Adrenal gland (tissue), 9 donors: ENCODE measurements at regions not wholly inside any gene's neighbourhood (a gene's known extent, or its start where the extent isn't known, plus 50 kb on each side); places are given as distances from the start of the nearest gene placed in this dataset.

Source experiments
- DNase-seq, 7 donors: peaks; one replicate each; pipeline ENCODE4 v3.0.0-alpha.2; 2019 to 2020
- H3K27ac ChIP-seq, 5 donors: fragments of 200-600 bp; sonication (generic) in 4 of 5; 1 replicate in 3 of 5; 2 replicates in 2 of 5; pipeline versions ENCODE4 v1.5.1 to v1.8.0; 2016 to 2020; ENCODE audit warnings: mild to moderate bottlenecking in 1 of 5
- H3K27me3 ChIP-seq: fragments of 200-600 bp; 2 replicates; pipeline ENCODE4 v1.8.0; 2021
- H3K36me3 ChIP-seq, 2 donors: fragments of 200-600 bp; replicated peaks in 1 of 2; 1 replicate in 1 of 2; 2 replicates in 1 of 2; pipeline versions ENCODE4 v1.5.1 to v1.8.0; 2018 to 2022
- H3K4me1 ChIP-seq, 2 donors: fragments of 200-600 bp; replicated peaks in 1 of 2; 1 replicate in 1 of 2; 2 replicates in 1 of 2; pipeline versions ENCODE4 v1.5.1 to v1.8.0; 2018 to 2021
- H3K4me3 ChIP-seq, 4 donors: fragments of 200-600 bp; sonication (generic) in 3 of 4; one replicate each; pipeline ENCODE4 v1.5.1; 2016 to 2018
- H3K9me3 ChIP-seq, 3 donors: fragments of 200-600 bp; sonication (generic) in 1 of 3; replicated peaks in 1 of 3; 1 replicate in 2 of 3; 2 replicates in 1 of 3; pipeline versions ENCODE4 v1.5.1 to v1.8.0; 2016 to 2021
- POLR2A ChIP-seq, 2 donors: fragments of 450-650 bp; IDR thresholded peaks; one replicate each; pipeline ENCODE4 v1.6.1; 2017; ENCODE audit warnings: antibody characterized with exemption in 2 of 2, mild to moderate bottlenecking in 2 of 2, moderate library complexity in 1 of 2
- WGBS, 4 donors: extraction: QIAGEN DNeasy Blood & Tissue Kit in 2 of 4; methylation state at CpG; one replicate each; pipeline versions ENCODE4 v1.1.5 to v1.1.7; 2013 to 2017; 5-methylcytosine and 5-hydroxymethylcytosine counted together
- intact Hi-C, 2 donors: fragments of 100-400 bp; cut with DNase I; formaldehyde crosslinking; loops; one replicate each; pipeline versions ENCODE4 v1.14.1 to v1.15.0; 2022 to 2023
- TF ChIP-seq, protein P1 (sequence below), 6 experiments: fragments of 450-650 bp in 4 of 6; fragments of 200-600 bp in 2 of 6; sonication (generic) in 1 of 6; IDR thresholded peaks; 1 replicate in 5 of 6; 2 replicates in 1 of 6; pipeline versions ENCODE4 v1.5.1 to v1.8.0; 2016 to 2021; ENCODE audit warnings: antibody characterized with exemption in 6 of 6, mild to moderate bottlenecking in 2 of 6, moderate library complexity in 1 of 6
- donor health status: healthy with polysubstance abuse.
- donor health status: Bipolar disorder and iron deficiency.
- donor health status: DM: yes; HTN: yes; CAD: no.
- donor health status: DM: no; HTN: no; CAD: no.
- donor health status: DM: no; HTN: no; CAD: no.

- Histone ChIP-seq H3K9me3 (no peaks in the 10 kb centered on the region), H3K27me3 (no peaks in the 10 kb centered on the region), H3K36me3 (no peaks in the 10 kb centered on the region), H3K4me3 (no peak overlapping the region), H3K4me1 (no peaks in the 10 kb centered on the region), H3K27ac (no peak overlapping the region)
- no peak for DNase-seq
- intact Hi-C loops: no loop called here
- 89 to 97% (median 93%) methylated on average over 2 of the region's 2 CpGs for WGBS, 4 donors
- TF ChIP-seq, protein P1, sequence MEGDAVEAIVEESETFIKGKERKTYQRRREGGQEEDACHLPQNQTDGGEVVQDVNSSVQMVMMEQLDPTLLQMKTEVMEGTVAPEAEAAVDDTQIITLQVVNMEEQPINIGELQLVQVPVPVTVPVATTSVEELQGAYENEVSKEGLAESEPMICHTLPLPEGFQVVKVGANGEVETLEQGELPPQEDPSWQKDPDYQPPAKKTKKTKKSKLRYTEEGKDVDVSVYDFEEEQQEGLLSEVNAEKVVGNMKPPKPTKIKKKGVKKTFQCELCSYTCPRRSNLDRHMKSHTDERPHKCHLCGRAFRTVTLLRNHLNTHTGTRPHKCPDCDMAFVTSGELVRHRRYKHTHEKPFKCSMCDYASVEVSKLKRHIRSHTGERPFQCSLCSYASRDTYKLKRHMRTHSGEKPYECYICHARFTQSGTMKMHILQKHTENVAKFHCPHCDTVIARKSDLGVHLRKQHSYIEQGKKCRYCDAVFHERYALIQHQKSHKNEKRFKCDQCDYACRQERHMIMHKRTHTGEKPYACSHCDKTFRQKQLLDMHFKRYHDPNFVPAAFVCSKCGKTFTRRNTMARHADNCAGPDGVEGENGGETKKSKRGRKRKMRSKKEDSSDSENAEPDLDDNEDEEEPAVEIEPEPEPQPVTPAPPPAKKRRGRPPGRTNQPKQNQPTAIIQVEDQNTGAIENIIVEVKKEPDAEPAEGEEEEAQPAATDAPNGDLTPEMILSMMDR (IDR thresholded peaks at IDR 0.05): no peak
- TF ChIP-seq POLR2A (IDR thresholded peaks at IDR 0.05): no peak
Measured at GRCh38 chr13:44063881-44064280, 184.2 kb downstream of the LACC1 start.

GRCh38 chr13:44064357-44064756 is 184.7 kb downstream of the LACC1 start:
- no peak overlapping the region for H3K27ac ChIP-seq
- WGBS, 4 donors: 73 to 83% (median 79%) methylated on average over 2 of the region's 2 CpGs
- TF ChIP-seq, protein P1 (IDR thresholded peaks at IDR 0.05): no peak
- no peak for TF ChIP-seq POLR2A (IDR thresholded peaks at IDR 0.05)
- H3K4me3 ChIP-seq: no peak overlapping the region
- no peaks in the 10 kb centered on the region for H3K27me3 ChIP-seq
- DNase-seq: no peak
- no peaks in the 10 kb centered on the region for H3K36me3 ChIP-seq
- no peaks in the 10 kb centered on the region for H3K4me1 ChIP-seq
- H3K9me3 ChIP-seq: no peaks in the 10 kb centered on the region
- intact Hi-C loops: no loop called here

DNA sequence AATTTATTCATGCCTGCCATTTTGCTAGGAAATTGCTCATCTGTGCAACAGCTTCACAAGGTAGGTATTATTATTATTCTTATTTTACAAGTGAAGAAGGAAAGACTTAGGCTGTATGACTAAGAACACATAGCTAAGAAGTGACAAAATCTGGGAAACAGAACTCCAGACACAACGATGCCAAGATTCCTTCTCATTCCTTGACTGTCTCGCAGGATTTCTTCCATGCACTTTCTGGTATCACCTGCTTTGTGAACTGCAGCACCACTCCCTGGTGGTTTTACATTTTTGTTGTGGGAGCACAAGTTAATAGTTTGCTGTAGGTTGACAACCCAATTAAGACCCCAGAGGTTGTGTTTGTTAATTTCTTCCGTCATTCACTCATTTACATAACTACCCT is 188.5 kb downstream of the LACC1 start:
- no peak for TF ChIP-seq POLR2A (IDR thresholded peaks at IDR 0.05)
- TF ChIP-seq, protein P1 (IDR thresholded peaks at IDR 0.05): no peak
- Histone ChIP-seq H3K9me3 (peaks cover 0 to 6% (median 0%) of the 10 kb centered on the region in 3 donors), H3K27ac (no peak overlapping the region), H3K27me3 (no peaks in the 10 kb centered on the region), H3K4me1 (no peaks in the 10 kb centered on the region), H3K4me3 (no peak overlapping the region), H3K36me3 (no peaks in the 10 kb centered on the region)
- WGBS, 4 donors: 85 to 90% (median 89%) methylated on average over 3 of the region's 3 CpGs
- intact Hi-C loops: no loop called here
- no peak for DNase-seq

DNA sequence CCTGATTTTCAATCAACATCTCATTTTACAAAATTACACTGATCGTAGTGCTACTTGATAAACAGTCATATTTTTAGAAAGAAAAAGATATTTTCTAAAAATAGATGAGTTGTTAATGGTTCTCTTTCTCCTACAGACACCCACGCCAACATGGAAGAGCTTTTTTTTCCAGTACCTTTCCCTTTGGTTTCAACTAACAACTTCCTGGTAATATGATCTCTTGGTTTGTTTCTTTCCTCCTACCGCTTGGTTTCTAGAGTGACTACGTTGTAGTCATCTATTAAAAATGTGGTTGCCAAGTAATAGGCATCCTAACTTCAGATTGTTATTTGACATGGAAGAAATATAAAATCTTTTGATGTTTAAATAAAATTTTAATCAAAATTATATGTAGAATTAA is 189.0 kb downstream of the LACC1 start:
- intact Hi-C loops: no loop called here
- H3K4me1 ChIP-seq: no peaks in the 10 kb centered on the region
- no peak overlapping the region for H3K4me3 ChIP-seq

More for the DNA sequence above, 189.0 kb downstream of the LACC1 start:
- WGBS, 4 donors: 53 to 65% (median 57%) methylated on average over 4 of the region's 4 CpGs
- DNase-seq: no peak
- peaks cover 0 to 6% (median 0%) of the 10 kb centered on the region in 3 donors for H3K9me3 ChIP-seq
- H3K36me3 ChIP-seq: no peaks in the 10 kb centered on the region
- no peaks in the 10 kb centered on the region for H3K27me3 ChIP-seq
- no peak overlapping the region for H3K27ac ChIP-seq
- TF ChIP-seq, protein P1 (IDR thresholded peaks at IDR 0.05): no peak
- no peak for TF ChIP-seq POLR2A (IDR thresholded peaks at IDR 0.05)
